ENCODE measurements at regions not wholly inside any gene's neighbourhood (a gene's known extent, or its start where the extent isn't known, plus 50 kb on each side); places are given as distances from the start of the nearest gene placed in this dataset.

- no peak for TF ChIP-seq CTCF (IDR thresholded peaks at IDR 0.05)
- TF ChIP-seq POLR2A (IDR thresholded peaks at IDR 0.05), result no peak
Measured at GRCh38 chr6:120587381-120587780, 746.9 kb downstream of the TBC1D32 start.

Measured in lower leg skin (tissue), 3 donors.